CD4-positive, alpha-beta T cell treated with Interleukin-17A for 4 hours (primary cell): ENCODE measurements at regions not wholly inside any gene's neighbourhood (a gene's known extent, or its start where the extent isn't known, plus 50 kb on each side); places are given as distances from the start of the nearest gene placed in this dataset.

ENCODE experiments used
- DNase-seq: peaks from one replicate; pipeline ENCODE4 v3.0.0-alpha.2; 2020; ENCODE audit warnings: mixed read lengths

DNA sequence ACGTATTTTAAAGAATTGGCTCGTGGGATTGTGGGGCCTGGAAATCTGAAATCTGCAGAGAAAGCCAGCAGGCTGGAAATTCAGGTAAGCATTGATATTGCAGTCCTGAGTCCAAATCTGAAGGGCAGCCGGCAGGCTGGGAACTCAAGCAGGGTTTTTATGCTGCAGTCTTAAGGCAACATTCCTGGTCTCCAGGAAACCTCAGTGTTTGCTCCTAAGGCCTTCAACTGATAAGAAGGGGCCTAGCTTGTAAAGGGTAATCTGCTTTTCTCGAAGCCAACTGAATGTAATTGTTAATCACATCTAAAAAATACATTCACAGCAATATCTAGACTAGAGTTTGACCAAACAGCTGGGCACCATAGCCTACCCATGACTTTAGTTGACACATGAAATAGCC lies 154.4 kb downstream of the EFNB2 start:
- DNase-seq, result no peak

DNA sequence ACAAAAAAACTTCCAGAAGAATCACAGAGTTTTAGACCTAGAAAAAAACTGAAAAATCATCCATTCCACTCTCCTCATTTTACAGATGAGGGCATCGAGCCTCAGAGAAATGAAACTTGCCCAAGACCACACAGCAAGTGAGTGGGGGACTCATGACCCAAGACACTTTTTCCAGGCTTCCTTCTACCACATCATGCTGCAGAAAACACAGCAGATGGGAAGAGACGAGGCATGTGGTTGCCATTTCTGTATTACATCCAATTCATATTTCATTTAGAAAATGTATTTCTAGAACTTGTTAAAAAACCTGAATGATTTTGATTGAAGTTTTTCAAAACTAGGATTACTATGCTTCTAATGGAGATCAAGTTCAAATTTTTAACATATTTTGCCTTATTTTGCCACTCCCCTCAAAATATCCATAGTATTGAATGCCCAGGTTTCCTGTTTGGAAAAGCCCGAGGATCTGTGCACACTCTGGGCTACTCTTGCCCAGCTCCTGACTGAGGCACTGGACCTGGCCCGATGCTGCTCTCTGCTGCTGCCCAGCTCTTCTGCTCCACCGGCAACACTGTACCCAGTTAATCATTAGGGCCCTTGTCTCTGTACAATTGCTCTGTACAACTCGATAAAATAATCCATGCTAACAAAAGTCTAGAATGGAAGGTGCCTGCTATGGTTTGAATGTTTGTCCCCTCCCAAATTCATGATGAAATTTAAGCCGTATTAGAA lies 157.4 kb downstream of the EFNB2 start:
- no peak for DNase-seq

- DNase-seq, result no peak
Measured at GRCh38 chr13:106377341-106377740, 158.1 kb downstream of the EFNB2 start.

- no peak for DNase-seq
Measured at GRCh38 chr13:106376401-106377112, 158.9 kb downstream of the EFNB2 start.

- no peak for DNase-seq
Measured at GRCh38 chr13:106375085-106375484, 160.4 kb downstream of the EFNB2 start.

- DNase-seq, result no peak
Measured at GRCh38 chr13:106374631-106375030, 160.8 kb downstream of the EFNB2 start.

GRCh38 chr13:106373989-106374572 lies 161.4 kb downstream of the EFNB2 start:
- no peak for DNase-seq

GRCh38 chr13:106373304-106373988 lies 162.0 kb downstream of the EFNB2 start:
- no peak for DNase-seq

DNA sequence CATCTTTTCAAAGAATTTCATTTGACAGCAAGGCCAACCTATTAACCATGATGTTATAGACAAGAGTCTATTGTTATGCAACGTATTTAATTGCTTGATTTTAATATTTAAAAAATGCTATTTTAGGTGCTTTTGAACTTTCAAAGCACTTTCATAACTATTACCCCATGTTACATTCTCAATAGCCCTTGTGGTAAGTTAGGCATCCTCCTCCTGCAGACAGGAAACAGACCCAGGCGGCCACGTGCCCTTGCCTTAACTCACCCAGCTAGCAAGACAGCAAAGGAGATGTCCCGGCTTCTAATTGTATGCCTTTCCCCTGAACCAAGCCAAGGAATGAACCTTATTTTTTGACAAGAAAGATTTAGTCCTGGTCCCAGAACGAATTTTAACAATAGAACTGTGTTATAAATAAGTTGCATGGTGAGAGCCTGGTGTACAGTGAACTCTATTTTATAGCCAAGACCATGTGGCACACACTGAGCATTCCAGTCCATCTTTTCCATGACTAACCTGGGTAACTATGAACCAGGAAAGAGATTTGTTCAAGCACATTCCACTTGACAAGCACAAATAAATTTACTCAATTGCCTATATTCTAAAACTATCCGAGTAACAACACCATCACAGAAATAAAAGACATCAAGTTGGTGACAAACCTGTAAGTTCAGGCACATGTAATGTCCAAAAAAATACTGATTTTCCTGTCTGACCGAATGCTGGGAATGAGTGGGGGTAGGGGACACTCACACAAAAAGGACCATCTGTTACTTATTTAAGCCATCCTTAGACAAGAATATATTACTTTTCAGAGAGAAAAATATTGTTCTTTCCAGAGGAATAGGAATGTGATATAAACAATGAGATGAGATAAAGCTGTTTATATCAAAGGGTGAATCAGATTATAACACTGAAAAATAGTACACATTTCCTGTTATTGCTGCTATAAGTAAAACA lies 163.0 kb downstream of the EFNB2 start:
- DNase-seq, result no peak

GRCh38 chr13:106371024-106371423 lies 164.4 kb downstream of the EFNB2 start:
- DNase-seq, result no peak

DNA sequence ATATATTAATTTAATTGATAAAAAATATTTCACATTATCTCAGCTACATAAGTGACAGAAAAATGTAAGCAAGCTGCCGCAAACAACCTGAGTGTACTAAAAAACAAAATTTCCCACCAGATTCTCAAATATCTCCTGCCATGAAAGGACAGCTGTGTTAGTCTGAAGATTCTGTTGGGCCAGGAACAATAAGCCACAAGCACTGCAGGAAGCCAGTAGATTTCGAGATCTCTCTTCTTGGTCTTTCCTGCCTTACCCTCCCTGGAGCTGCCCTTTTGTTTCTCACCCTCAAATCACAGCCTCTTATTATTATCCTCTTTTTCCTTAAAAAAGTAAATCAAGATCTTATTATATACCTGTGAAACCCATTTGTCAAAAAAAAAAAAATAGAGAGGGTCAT lies 165.6 kb downstream of the EFNB2 start:
- no peak for DNase-seq

GRCh38 chr13:106369091-106369490 lies 166.4 kb downstream of the EFNB2 start:
- no peak for DNase-seq

- no peak for DNase-seq
Measured at GRCh38 chr13:106367361-106367971, 168.0 kb downstream of the EFNB2 start.

DNA sequence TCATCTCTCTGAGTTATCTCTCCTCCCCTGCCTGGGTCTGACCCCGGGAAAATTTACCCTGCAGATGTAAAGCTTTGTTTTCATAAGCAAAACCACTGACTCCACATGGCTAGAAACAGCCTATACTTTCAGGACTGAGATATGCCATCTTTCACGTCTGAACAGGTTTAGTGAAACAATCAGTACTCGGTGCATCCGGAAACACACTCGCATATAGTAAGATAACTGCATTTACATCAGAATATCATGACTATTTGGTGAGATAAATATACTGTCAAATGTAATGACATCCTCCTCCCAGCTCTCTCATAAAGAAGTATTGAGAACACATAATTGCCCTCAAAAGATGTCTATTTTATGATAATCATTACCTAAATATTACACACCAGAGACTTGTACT lies 172.8 kb downstream of the EFNB2 start:
- DNase-seq, result no peak

DNA sequence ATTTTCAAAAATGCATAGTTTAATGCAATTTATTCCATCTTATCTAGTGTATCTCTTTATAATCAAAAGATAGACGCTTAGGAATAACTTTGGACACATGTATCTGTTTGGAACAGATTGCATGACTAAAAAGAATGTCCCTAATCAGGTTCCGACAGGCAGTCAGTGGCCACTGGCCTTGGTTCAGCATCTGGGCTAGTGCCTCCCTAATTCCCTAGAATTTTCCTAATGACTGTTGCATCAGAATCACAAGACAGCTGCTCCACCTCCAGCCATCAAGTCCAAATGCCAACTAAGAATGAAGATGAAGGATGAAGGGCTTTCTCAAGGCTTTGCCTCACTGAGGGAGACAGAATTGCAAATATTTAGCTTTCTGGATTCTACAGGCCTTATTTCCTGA lies 173.8 kb downstream of the EFNB2 start:
- DNase-seq, result no peak

- DNase-seq, result no peak
Measured at GRCh38 chr13:106357198-106357597, 178.3 kb downstream of the EFNB2 start.

- no peak for DNase-seq
Measured at GRCh38 chr13:106355866-106356265, 179.6 kb downstream of the EFNB2 start.

GRCh38 chr13:106354961-106355360 lies 180.5 kb downstream of the EFNB2 start:
- no peak for DNase-seq

- DNase-seq, result no peak
Measured at GRCh38 chr13:106352850-106353249, 182.6 kb downstream of the EFNB2 start.

- DNase-seq, result no peak
Measured at GRCh38 chr13:106351251-106351650, 184.2 kb downstream of the EFNB2 start.

DNA sequence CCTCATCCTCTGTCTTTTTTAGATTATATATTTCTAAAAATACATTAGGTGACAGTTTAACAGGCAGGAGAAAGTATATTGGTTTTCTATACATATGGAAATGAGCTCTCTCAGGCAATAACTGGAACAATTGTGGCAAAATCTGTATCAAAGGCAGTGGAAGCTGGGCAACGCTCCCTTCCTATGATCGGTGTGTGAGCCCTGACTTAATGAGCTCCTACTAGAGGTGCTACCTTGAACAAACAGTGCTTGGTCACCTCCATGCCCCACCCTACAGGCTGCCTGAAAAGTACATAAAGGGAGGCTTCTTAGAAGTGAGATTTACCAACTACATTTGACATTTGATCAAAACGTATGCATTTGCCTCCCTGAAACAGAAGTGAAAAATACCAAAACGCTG lies 185.3 kb downstream of the EFNB2 start:
- DNase-seq, result no peak
